RWPE2 (cell line): ENCODE measurements at regions not wholly inside any gene's neighbourhood (a gene's known extent, or its start where the extent isn't known, plus 50 kb on each side); places are given as distances from the start of the nearest gene placed in this dataset.
A peak's percentile ranks its signal among the peaks of the same experiment; 100 is the strongest.

Source experiments
- ATAC-seq: fragments of 200-7000 bp; cut with Tn5 transposase; 3 replicates; pipeline ENCODE4 v1.9.1; 2021; ENCODE audit warnings: low read depth
- DNase-seq: peaks from one replicate; pipeline ENCODE4 v3.0.0-alpha.2; 2020; ENCODE audit warnings: low spot score
- H3K27ac ChIP-seq: fragments of 450-650 bp; 2 replicates; pipeline ENCODE4 v1.5.1; 2017; ENCODE audit warnings: mild to moderate bottlenecking; ENCODE audit not compliant: poor library complexity, severe bottlenecking
- H3K27me3 ChIP-seq: fragments of 250-450 bp; sonication (Bioruptor Pico); 2 replicates; pipeline ENCODE4 v1.5.1; 2021; ENCODE audit warnings: mild to moderate bottlenecking, moderate library complexity; ENCODE audit not compliant: insufficient read depth, poor library complexity, severe bottlenecking
- H3K36me3 ChIP-seq: fragments of 250-450 bp; sonication (Bioruptor Pico); 2 replicates; pipeline ENCODE4 v1.5.1; 2020; ENCODE audit warnings: low read depth, mild to moderate bottlenecking, moderate library complexity
- H3K4me1 ChIP-seq: fragments of 250-450 bp; sonication (Bioruptor Pico); 2 replicates; pipeline ENCODE4 v1.5.1; 2021; ENCODE audit warnings: mild to moderate bottlenecking, moderate library complexity; ENCODE audit not compliant: insufficient read depth, poor library complexity, severe bottlenecking
- H3K4me3 ChIP-seq: fragments of 250-450 bp; sonication (Bioruptor Pico); 2 replicates; pipeline ENCODE4 v1.5.1; 2021; ENCODE audit warnings: mild to moderate bottlenecking, moderate library complexity; ENCODE audit not compliant: severe bottlenecking
- H3K9me3 ChIP-seq: fragments of 250-450 bp; sonication (Bioruptor Pico); 2 replicates; pipeline ENCODE4 v1.5.1; 2021; ENCODE audit warnings: mild to moderate bottlenecking, moderate library complexity; ENCODE audit not compliant: severe bottlenecking
- CTCF ChIP-seq: fragments of 450-650 bp; IDR thresholded peaks from one replicate; pipeline ENCODE4 v1.5.1; 2017; ENCODE audit warnings: mild to moderate bottlenecking, moderate library complexity; ENCODE audit not compliant: poor library complexity, severe bottlenecking

GRCh38 chr5:39652036-39652435 lies 227.3 kb upstream of the DAB2 start:
- ATAC-seq, result no peak
- H3K9me3 ChIP-seq, result no peaks in the 10 kb centered on the region
- no peak for DNase-seq
- H3K27ac ChIP-seq, result no peak overlapping the region
- H3K27me3 ChIP-seq, result no peaks in the 10 kb centered on the region
- TF ChIP-seq CTCF, result no peak
- H3K4me3 ChIP-seq, result no peak overlapping the region
- H3K36me3 ChIP-seq, result no peaks in the 10 kb centered on the region
- peaks cover 19% of the 10 kb centered on the region for H3K4me1 ChIP-seq

GRCh38 chr5:39650008-39650762 lies 225.4 kb upstream of the DAB2 start:
- Histone ChIP-seq H3K27me3 (no peaks in the 10 kb centered on the region), H3K4me1 (peaks cover 20% of the 10 kb centered on the region), H3K27ac (peak overlapping the region; percentile 4), H3K4me3 (no peak overlapping the region), H3K9me3 (no peaks in the 10 kb centered on the region), H3K36me3 (no peaks in the 10 kb centered on the region)
- no peak for TF ChIP-seq CTCF
- DNase-seq (no peak), ATAC-seq (peak; percentile 25; the same call in 1 of the 3 replicates)

GRCh38 chr5:39648848-39649227 lies 224.1 kb upstream of the DAB2 start:
- H3K4me3 ChIP-seq, result no peak overlapping the region
- H3K27ac ChIP-seq, result no peak overlapping the region
- TF ChIP-seq CTCF, result peak; percentile 68
- no peaks in the 10 kb centered on the region for H3K36me3 ChIP-seq
- peak; percentile 81 for ATAC-seq
- no peaks in the 10 kb centered on the region for H3K27me3 ChIP-seq
- H3K9me3 ChIP-seq, result no peaks in the 10 kb centered on the region
- H3K4me1 ChIP-seq, result peaks cover 20% of the 10 kb centered on the region
- no peak for DNase-seq

GRCh38 chr5:39648085-39648847 lies 223.5 kb upstream of the DAB2 start:
- no peak for DNase-seq
- H3K36me3 ChIP-seq, result no peaks in the 10 kb centered on the region
- H3K27me3 ChIP-seq, result no peaks in the 10 kb centered on the region
- H3K9me3 ChIP-seq, result no peaks in the 10 kb centered on the region
- no peak overlapping the region for H3K4me3 ChIP-seq
- no peak overlapping the region for H3K27ac ChIP-seq
- ATAC-seq, result peak; percentile 58
- TF ChIP-seq CTCF, result no peak
- peaks cover 20% of the 10 kb centered on the region for H3K4me1 ChIP-seq
